DMS 273 (cell line): ENCODE measurements at regions not wholly inside any gene's neighbourhood (a gene's known extent, or its start where the extent isn't known, plus 50 kb on each side); places are given as distances from the start of the nearest gene placed in this dataset.
A peak's percentile ranks its signal among the peaks of the same experiment; 100 is the strongest.
"Not testable (repeated sequence)": the region's sequence is repeated elsewhere in the genome, so short reads cannot be mapped to it uniquely, and the experiment has no call there.

ENCODE experiments used
- DNase-seq: peaks from one replicate; lab custom pipeline; 2025; ENCODE audit not compliant: unreplicated experiment; lab: John Stamatoyannopoulos, UW

- DNase-seq, result no peak
These were observed 1219.3 kb upstream of the WWC1 start for GRCh38 chr5:167071981-167072610.

GRCh38 chr5:167081561-167081960 is 1209.9 kb upstream of the WWC1 start:
- DNase-seq, result no peak

- DNase-seq, result no peak
These were observed 1194.6 kb upstream of the WWC1 start for GRCh38 chr5:167096816-167097215.

GRCh38 chr5:167104351-167104750 is 1187.1 kb upstream of the WWC1 start:
- DNase-seq, result no peak

GRCh38 chr5:167105941-167106340 is 1185.5 kb upstream of the WWC1 start:
- no peak for DNase-seq

GRCh38 chr5:167107684-167108083 is 1183.8 kb upstream of the WWC1 start:
- no peak for DNase-seq

GRCh38 chr5:167108266-167108665 is 1183.2 kb upstream of the WWC1 start:
- DNase-seq, result not testable (repeated sequence)

- no peak for DNase-seq
These were observed 1178.9 kb upstream of the WWC1 start for GRCh38 chr5:167112556-167112955.

- no peak for DNase-seq
These were observed 1169.2 kb upstream of the WWC1 start for GRCh38 chr5:167122267-167122666.

- DNase-seq, result no peak
These were observed 1168.3 kb upstream of the WWC1 start for GRCh38 chr5:167123126-167123525.

GRCh38 chr5:167128581-167128980 is 1162.9 kb upstream of the WWC1 start:
- DNase-seq, result no peak

GRCh38 chr5:167140548-167141291 is 1150.7 kb upstream of the WWC1 start:
- DNase-seq, result no peak

- peak; percentile 1 for DNase-seq
These were observed 1147.7 kb upstream of the WWC1 start for GRCh38 chr5:167143716-167144115.

- DNase-seq, result no peak
These were observed 1145.6 kb upstream of the WWC1 start for GRCh38 chr5:167145841-167146240.

GRCh38 chr5:167147879-167148278 is 1143.6 kb upstream of the WWC1 start:
- no peak for DNase-seq

GRCh38 chr5:167150661-167151060 is 1140.8 kb upstream of the WWC1 start:
- no peak for DNase-seq

GRCh38 chr5:167152561-167152960 is 1138.9 kb upstream of the WWC1 start:
- no peak for DNase-seq

GRCh38 chr5:167155387-167156005 is 1135.9 kb upstream of the WWC1 start:
- DNase-seq, result no peak

- DNase-seq, result no peak
These were observed 1135.0 kb upstream of the WWC1 start for GRCh38 chr5:167156446-167156845.

GRCh38 chr5:167158588-167158987 is 1132.9 kb upstream of the WWC1 start:
- DNase-seq, result no peak

GRCh38 chr5:167160388-167160787 is 1131.1 kb upstream of the WWC1 start:
- no peak for DNase-seq

GRCh38 chr5:167166696-167167095 is 1124.7 kb upstream of the WWC1 start:
- DNase-seq, result no peak
